DMS153 treated with DMSO at 0.1 percent for 48 hours (cell line): ENCODE measurements at regions not wholly inside any gene's neighbourhood (a gene's known extent, or its start where the extent isn't known, plus 50 kb on each side); places are given as distances from the start of the nearest gene placed in this dataset.
A peak's percentile ranks its signal among the peaks of the same experiment; 100 is the strongest.
"Not testable (repeated sequence)": the region's sequence is repeated elsewhere in the genome, so short reads cannot be mapped to it uniquely, and the experiment has no call there.

Experiments used
- DNase-seq: peaks from one replicate; lab custom pipeline; 2025; ENCODE audit not compliant: unreplicated experiment; lab: John Stamatoyannopoulos, UW

GRCh38 chr3:177449360-177450006, 252.2 kb upstream of the TBL1XR1 start:
- DNase-seq: no peak

- DNase-seq: no peak
These were observed 254.0 kb upstream of the TBL1XR1 start for GRCh38 chr3:177451301-177451750.

DNA sequence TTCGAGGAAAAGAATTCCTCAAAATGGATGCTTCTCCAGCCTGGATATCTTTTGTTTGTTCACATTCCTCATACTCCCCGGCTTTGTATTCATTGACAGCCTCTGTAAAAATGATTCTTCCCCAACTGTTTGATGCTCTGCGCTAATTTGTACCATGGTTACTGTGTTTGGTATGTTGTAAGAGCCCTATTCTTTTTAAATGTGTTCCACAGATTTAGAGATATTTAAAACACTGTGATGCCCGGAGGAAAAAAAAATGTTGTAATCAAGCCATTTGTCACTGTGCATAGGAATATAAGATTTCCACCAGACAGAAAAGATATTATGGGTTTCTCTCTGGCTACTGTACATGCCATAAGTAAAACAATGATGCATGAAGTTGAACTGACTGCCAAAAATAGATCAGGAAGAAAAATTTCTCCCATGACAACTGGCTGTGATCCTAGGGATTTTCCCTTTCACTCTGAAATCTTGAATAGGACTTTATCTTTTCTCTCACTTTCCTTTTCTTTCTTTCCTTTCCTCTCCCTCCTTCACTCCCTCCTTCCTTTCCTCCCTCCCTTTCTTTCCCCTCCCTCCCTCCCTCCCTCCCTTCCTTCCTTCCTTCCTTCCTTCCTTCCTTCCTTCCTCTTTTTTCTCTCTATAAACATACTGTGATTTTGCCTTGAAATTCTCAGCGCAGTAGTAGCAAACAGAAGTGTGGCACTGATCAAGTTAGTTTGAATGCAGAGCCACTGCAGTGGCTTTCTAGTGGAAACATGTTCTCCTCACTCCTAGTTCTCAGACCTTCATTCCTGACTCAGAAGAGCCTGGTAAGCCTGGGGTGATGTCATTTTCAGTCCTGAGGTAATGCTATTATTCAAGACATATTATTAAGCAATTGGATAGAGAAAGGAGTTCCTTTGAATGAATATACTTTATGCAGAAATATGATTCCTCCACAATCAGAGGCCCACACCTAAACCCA, 254.9 kb upstream of the TBL1XR1 start:
- DNase-seq: no peak

DNA sequence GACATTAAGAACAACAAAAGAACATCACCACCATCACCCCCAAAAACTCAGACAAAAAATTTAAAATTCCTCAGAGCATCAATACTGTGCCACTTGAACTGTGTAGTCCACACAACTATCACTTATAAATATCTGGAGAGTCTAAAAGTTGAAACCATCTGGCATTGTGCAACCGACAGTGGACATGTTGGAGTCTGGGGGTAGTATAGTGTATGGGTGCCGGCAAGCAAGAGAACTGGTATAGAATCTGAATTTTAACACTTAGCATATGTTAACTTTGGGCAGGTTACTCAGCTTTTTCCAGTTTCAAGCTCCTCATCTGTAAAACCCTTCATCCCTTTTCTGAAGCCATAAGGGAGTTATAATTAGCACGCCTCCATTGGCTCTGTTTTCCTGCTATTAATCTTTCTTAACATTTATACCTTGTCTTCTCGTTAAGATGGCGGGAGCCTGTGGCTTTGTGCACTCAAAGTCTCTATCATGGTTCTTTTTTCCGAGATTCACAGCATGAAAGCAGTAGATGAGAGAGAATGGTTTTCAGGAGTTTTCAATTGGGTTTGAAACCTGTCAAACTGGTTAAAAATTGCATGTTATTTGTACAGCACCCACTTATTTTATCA, 255.7 kb upstream of the TBL1XR1 start:
- no peak for DNase-seq

DNA sequence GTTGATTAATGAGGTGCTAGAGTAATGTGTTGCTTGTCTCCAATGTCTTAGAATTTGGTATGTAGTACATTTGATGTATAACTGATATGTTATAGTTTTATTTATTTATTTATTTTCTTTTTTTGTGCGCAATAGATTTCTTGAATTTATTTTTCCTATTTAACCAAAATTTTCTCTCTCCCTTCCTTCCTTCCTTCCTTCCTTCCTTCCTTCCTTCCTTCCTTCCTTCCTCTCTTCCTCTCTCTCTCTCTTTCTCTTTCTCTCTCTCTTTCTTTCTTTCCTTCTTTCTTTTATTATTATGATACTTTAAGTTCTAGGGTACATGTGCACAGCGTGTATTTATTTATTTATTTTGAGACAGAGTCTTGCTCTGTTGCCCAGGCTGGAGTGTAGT, 256.2 kb upstream of the TBL1XR1 start:
- no peak for DNase-seq

DNA sequence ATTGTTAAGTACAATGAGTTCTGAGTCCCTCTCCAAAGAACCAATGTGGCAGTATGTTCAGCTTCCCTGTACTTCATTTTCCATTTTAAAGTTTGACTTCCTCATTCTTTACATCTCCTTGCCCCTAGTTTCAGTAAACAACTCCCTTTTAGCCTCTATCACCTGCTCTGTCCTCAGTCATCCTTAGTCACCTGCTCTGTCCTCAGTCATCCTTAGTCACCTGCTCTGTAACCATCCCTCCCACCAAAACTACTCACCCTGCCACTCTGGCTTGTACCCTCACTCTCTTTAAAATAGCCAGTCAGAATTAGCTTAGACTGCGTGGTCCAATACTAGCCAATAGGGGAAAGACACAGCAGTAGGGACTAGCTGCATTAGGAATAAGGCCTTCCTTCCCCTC, 259.9 kb upstream of the TBL1XR1 start:
- not testable (repeated sequence) for DNase-seq

DNA sequence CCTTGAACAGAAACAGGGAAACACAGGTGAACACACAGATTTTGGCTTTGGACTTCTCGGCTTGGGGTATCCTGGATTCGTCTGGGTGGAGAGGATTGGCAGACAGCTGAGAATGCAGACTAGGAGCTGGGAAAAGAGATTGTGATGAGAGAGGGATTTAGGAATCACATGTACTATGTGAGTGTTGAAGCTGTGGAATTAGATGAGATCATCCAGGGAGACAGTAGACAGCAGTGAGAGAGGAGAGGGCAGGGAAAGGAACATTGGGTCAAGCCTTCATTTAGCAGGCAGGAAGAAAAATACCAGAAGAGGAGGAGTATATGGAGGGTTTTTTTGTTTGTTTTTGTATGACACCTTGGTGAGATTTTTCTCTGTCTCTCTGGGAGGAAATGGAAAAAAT, 262.1 kb upstream of the TBL1XR1 start:
- DNase-seq: no peak

- DNase-seq: peak; percentile 35
These were observed 262.8 kb upstream of the TBL1XR1 start for GRCh38 chr3:177460047-177460446.

- DNase-seq: no peak
These were observed 264.5 kb upstream of the TBL1XR1 start for GRCh38 chr3:177461765-177462164.

GRCh38 chr3:177463341-177463740, 266.1 kb upstream of the TBL1XR1 start:
- not testable (repeated sequence) for DNase-seq

DNA sequence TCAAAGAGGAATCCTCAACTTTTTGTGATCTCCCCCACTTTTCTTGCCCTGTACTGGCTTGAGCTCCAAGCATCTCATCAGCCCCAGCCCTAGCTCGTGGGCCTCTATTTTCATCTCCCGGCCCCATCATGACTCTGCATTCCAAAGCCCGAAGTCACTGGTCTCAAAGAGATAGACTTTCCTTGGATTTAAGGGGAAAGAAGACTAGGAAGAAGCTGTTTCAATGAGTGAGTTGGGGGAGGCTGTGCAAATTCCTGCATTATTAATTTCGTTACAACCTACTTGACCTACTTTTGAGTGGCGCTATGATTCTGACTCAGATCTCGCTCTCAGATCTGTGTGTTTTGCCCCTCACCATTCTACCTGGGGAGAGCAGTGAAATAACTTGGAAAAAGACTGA, 266.6 kb upstream of the TBL1XR1 start:
- no peak for DNase-seq

DNA sequence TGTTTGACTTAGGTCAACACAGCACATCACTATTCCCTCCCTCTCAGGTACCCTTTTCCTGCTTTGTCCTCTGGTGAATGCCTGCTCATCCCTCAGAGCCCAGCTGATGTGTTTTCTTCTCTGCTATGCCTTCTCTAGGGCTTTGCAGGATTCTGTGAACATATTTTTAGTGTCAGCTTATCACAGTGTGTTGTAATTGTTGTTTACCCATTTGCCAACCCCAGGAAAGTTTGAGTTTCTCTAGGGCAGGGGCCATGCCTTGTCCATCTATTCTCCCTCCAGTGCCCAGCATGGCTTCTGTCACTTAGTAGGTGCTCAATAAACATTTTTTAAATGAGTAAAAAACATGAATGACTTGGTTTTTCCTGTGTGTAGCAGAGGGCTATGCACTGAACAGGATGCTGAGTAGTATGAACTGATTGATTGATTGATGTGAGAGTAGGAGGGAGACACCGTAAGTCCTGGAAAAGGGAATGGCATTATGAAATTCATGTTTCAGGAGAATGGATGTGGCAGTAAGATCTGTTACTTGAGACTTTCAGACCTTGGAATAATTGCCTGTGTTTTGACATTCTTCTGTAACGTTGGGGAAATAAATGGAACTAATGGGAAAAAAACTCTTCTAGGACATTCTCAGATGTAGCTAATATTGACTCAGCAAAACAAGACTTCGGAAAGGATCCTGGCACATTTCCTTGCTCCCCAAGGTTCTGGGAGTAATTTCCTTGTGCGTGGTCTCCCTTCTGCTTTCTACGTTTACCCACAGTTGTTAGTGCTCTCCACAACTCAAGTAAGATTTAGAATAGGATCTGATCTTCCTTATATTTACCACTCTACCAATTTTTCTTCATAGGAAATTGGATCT, 267.3 kb upstream of the TBL1XR1 start:
- no peak for DNase-seq

GRCh38 chr3:177465257-177465642, 268.0 kb upstream of the TBL1XR1 start:
- DNase-seq: no peak

GRCh38 chr3:177466074-177466473, 268.8 kb upstream of the TBL1XR1 start:
- DNase-seq: no peak

- not testable (repeated sequence) for DNase-seq
These were observed 269.3 kb upstream of the TBL1XR1 start for GRCh38 chr3:177466622-177467021.

- no peak for DNase-seq
These were observed 270.1 kb upstream of the TBL1XR1 start for GRCh38 chr3:177467247-177467985.

DNA sequence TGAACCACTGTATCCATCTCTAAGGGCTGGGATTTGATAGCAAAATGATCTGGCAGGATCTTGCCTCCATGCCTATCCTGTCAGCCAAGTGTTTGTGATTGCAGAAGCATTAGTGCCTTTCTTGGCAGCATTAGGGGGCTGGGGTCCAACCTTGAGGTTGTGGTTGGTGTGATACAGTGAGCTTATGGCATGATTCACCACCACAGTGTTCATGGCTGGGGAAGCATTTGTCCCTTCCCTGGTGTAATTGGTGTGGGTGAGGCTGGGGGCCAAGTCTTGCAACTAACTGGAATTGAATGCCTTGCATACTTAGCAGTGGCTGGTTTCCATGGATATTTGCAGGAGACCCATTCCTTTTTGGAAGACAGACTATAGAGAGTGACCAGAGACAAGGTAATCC, 271.0 kb upstream of the TBL1XR1 start:
- no peak for DNase-seq

DNA sequence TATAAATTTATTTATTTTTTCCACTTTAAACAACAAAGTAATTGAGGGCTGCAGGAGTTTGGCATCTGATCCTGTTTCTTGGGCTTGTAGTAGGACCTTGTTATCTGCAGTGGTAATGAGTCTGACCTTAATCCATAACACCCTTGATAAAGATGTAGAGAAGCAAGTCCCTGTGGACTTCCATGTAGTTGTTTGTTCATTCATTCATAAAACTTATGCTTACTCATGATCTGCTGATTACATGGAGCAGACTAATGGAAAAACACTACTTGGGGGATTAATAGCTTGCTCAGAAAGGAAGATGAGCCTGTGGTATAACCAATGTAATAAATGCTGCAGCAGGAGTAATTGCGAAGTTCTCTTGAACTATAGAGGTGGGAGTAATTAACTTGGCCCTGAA, 271.5 kb upstream of the TBL1XR1 start:
- no peak for DNase-seq

GRCh38 chr3:177469216-177469615, 271.9 kb upstream of the TBL1XR1 start:
- DNase-seq: no peak
